GM12864 (cell line): ENCODE measurements at regions not wholly inside any gene's neighbourhood (a gene's known extent, or its start where the extent isn't known, plus 50 kb on each side); places are given as distances from the start of the nearest gene placed in this dataset.
"Not testable (repeated sequence)": the region's sequence is repeated elsewhere in the genome, so short reads cannot be mapped to it uniquely, and the experiment has no call there.

Experiments
- DNase-seq: peaks from one replicate; pipeline ENCODE4 v3.0.0-alpha.2; 2011; ENCODE audit warnings: low read depth
- H3K4me3 ChIP-seq: 2 replicates; pipeline ENCODE4 v1.5.1; 2011; ENCODE audit warnings: mild to moderate bottlenecking, low read depth, low read length, control low read depth
- CTCF ChIP-seq: IDR thresholded peaks from 2 replicates; pipeline ENCODE4 v1.5.1; 2011; ENCODE audit warnings: low read depth, mild to moderate bottlenecking, moderate library complexity, low read length, control low read depth, inconsistent platforms; ENCODE audit errors: missing control alignments

GRCh38 chr4:116150152-116150551 lies 935.2 kb downstream of the TRAM1L1 start:
- no peak for TF ChIP-seq CTCF
- no peak for DNase-seq
- no peak overlapping the region for H3K4me3 ChIP-seq

GRCh38 chr4:116143198-116143597 lies 942.2 kb downstream of the TRAM1L1 start:
- TF ChIP-seq CTCF = no peak
- H3K4me3 ChIP-seq = no peak overlapping the region
- no peak for DNase-seq

GRCh38 chr4:116132946-116133345 lies 952.4 kb downstream of the TRAM1L1 start:
- no peak for DNase-seq
- TF ChIP-seq CTCF = no peak
- H3K4me3 ChIP-seq = no peak overlapping the region

- no peak for DNase-seq
- no peak overlapping the region for H3K4me3 ChIP-seq
These were observed 958.6 kb downstream of the TRAM1L1 start for GRCh38 chr4:116126794-116127193.

GRCh38 chr4:116122124-116122523 lies 963.3 kb downstream of the TRAM1L1 start:
- no peak for TF ChIP-seq CTCF
- H3K4me3 ChIP-seq = no peak overlapping the region

More at GRCh38 chr4:116126794-116127193, 958.6 kb downstream of the TRAM1L1 start:
- TF ChIP-seq CTCF = no peak

GRCh38 chr4:116118221-116118620 lies 967.2 kb downstream of the TRAM1L1 start:
- no peak for TF ChIP-seq CTCF
- H3K4me3 ChIP-seq = no peak overlapping the region
- DNase-seq = no peak

More at GRCh38 chr4:116122124-116122523, 963.3 kb downstream of the TRAM1L1 start:
- DNase-seq = no peak

- DNase-seq, H3K4me3 ChIP-seq: not testable (repeated sequence)
These were observed 972.5 kb downstream of the TRAM1L1 start for GRCh38 chr4:116112861-116113260.
